MM.1S (cell line): ENCODE measurements at regions not wholly inside any gene's neighbourhood (a gene's known extent, or its start where the extent isn't known, plus 50 kb on each side); places are given as distances from the start of the nearest gene placed in this dataset.

Experiments used
- DNase-seq: peaks from one replicate; pipeline ENCODE4 v3.0.0-alpha.2; 2015
- H2AFZ ChIP-seq: fragments of 300-600 bp; sonication (generic); 2 replicates; pipeline ENCODE4 v1.6.0; 2016; ENCODE audit warnings: antibody characterized with exemption, low read length
- H3F3A ChIP-seq: fragments of 300-600 bp; sonication (generic); 2 replicates; pipeline ENCODE4 v1.6.1; 2016; ENCODE audit warnings: mild to moderate bottlenecking, antibody characterized with exemption, low read length, moderate library complexity, mixed read lengths; ENCODE audit not compliant: insufficient read depth
- H3K27ac ChIP-seq: fragments of 300-600 bp; sonication (generic); 2 replicates; pipeline ENCODE4 v1.5.1; 2016; ENCODE audit warnings: mild to moderate bottlenecking, low read length
- H3K27me3 ChIP-seq: fragments of 300-600 bp; sonication (generic); replicated peaks from 2 replicates; pipeline ENCODE4 v1.6.0; 2016; ENCODE audit warnings: low read length; ENCODE audit not compliant: insufficient read depth
- H3K36me3 ChIP-seq: fragments of 300-600 bp; sonication (generic); replicated peaks from 2 replicates; pipeline ENCODE4 v1.6.1; 2016; ENCODE audit warnings: mild to moderate bottlenecking, low read length, mixed read lengths; ENCODE audit not compliant: insufficient read depth
- H3K4me1 ChIP-seq: fragments of 300-600 bp; sonication (generic); 2 replicates; pipeline ENCODE4 v1.6.1; 2016; ENCODE audit warnings: low read length, mixed read lengths
- H3K4me2 ChIP-seq: fragments of 300-600 bp; sonication (generic); 2 replicates; pipeline ENCODE4 v1.6.0; 2016; ENCODE audit warnings: low read depth, low read length
- H3K4me3 ChIP-seq: fragments of 300-600 bp; sonication (generic); 2 replicates; pipeline ENCODE4 v1.5.1; 2016; ENCODE audit warnings: low read length, mixed read lengths
- H3K79me2 ChIP-seq: fragments of 300-600 bp; sonication (generic); 2 replicates; pipeline ENCODE4 v1.6.1; 2016; ENCODE audit warnings: mixed run types, low read length, mixed read lengths
- H3K9ac ChIP-seq: fragments of 300-600 bp; sonication (generic); 2 replicates; pipeline ENCODE4 v1.6.1; 2016; ENCODE audit warnings: low read length, mixed read lengths
- H3K9me2 ChIP-seq: fragments of 300-600 bp; sonication (generic); replicated peaks from 2 replicates; pipeline ENCODE4 v1.6.1; 2016; ENCODE audit warnings: mild to moderate bottlenecking, low read length, mixed read lengths; ENCODE audit not compliant: insufficient read depth
- H3K9me3 ChIP-seq: fragments of 300-600 bp; sonication (generic); replicated peaks from 2 replicates; pipeline ENCODE4 v1.6.1; 2016; ENCODE audit warnings: mild to moderate bottlenecking, low read length, mixed read lengths; ENCODE audit not compliant: insufficient read depth
- H4K20me1 ChIP-seq: fragments of 300-600 bp; sonication (generic); 2 replicates; pipeline ENCODE4 v1.6.1; 2016; ENCODE audit warnings: mild to moderate bottlenecking, low read length, moderate library complexity, mixed read lengths; ENCODE audit not compliant: insufficient read depth
- CTCF ChIP-seq: fragments of 300-600 bp; sonication (generic); IDR thresholded peaks from 2 replicates; pipeline ENCODE4 v1.5.1; 2016; ENCODE audit warnings: antibody characterized with exemption, low read length, mixed read lengths
- EZH2 ChIP-seq: fragments of 300-600 bp; sonication (generic); optimal IDR thresholded peaks from 2 replicates; pipeline ENCODE3; 2017; ENCODE audit warnings: low read depth, mild to moderate bottlenecking, antibody characterized with exemption, low read length, mixed read lengths
- EZH2phosphoT487 ChIP-seq: fragments of 300-600 bp; sonication (generic); IDR thresholded peaks from 2 replicates; pipeline ENCODE4 v1.6.1; 2018; ENCODE audit warnings: antibody characterized with exemption, low read length

DNA sequence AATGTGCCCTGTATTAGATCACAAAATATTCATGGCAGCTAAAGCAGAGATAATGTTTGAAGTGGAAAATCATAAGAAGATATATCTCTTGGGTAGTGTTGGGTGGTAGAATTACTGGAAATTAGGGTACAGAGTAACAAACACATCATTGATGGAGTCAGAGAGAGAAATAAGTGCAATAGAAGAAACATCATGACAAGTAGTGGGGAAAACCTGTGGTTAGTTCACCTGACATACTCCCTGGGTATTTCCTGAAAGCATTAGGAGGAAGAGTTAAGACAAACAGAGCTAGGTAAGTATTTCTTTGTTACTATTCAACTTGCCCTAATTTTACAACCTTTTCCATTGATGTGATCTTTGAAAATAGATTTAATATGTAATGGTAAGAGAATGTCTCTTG, 691.9 kb upstream of the SOX9 start:
- peaks cover under 1% of the 10 kb centered on the region; the same call in 1 of the 2 replicates for H3F3A ChIP-seq
- DNase-seq: no peak
- H3K9me3 ChIP-seq: no peaks in the 10 kb centered on the region
- no peaks in the 10 kb centered on the region for H3K27me3 ChIP-seq
- no peaks in the 10 kb centered on the region for H3K4me1 ChIP-seq
- no peaks in the 10 kb centered on the region for H3K79me2 ChIP-seq
- TF ChIP-seq CTCF: no peak
- TF ChIP-seq EZH2: no peak
- no peak for TF ChIP-seq EZH2phosphoT487
- no peak overlapping the region for H3K9ac ChIP-seq
- H2AFZ ChIP-seq: no peak overlapping the region
- H3K9me2 ChIP-seq: no peaks in the 10 kb centered on the region
- H3K27ac ChIP-seq: no peak overlapping the region
- H3K4me2 ChIP-seq: no peak overlapping the region
- H4K20me1 ChIP-seq: no peaks in the 10 kb centered on the region
- no peaks in the 10 kb centered on the region for H3K36me3 ChIP-seq
- no peak overlapping the region for H3K4me3 ChIP-seq

- H3K27ac ChIP-seq: no peak overlapping the region
- H3K9me2 ChIP-seq: no peaks in the 10 kb centered on the region
- no peaks in the 10 kb centered on the region for H4K20me1 ChIP-seq
- H3K9ac ChIP-seq: no peak overlapping the region
- no peak overlapping the region for H3K4me3 ChIP-seq
- no peak overlapping the region for H3K4me2 ChIP-seq
- H3K36me3 ChIP-seq: no peaks in the 10 kb centered on the region
- TF ChIP-seq EZH2: no peak
- H3K9me3 ChIP-seq: no peaks in the 10 kb centered on the region
- no peaks in the 10 kb centered on the region for H3K4me1 ChIP-seq
- H2AFZ ChIP-seq: no peak overlapping the region
- no peak for DNase-seq
- no peaks in the 10 kb centered on the region for H3K27me3 ChIP-seq
- H3K79me2 ChIP-seq: no peaks in the 10 kb centered on the region
- H3F3A ChIP-seq: no peaks in the 10 kb centered on the region
These were observed 690.5 kb upstream of the SOX9 start for GRCh38 chr17:71430281-71430680.

- Histone ChIP-seq H3K9me3 (no peaks in the 10 kb centered on the region), H3K27me3 (no peaks in the 10 kb centered on the region), H2AFZ (no peak overlapping the region), H3K4me1 (no peaks in the 10 kb centered on the region), H3K9me2 (no peaks in the 10 kb centered on the region), H3K79me2 (no peaks in the 10 kb centered on the region), H3K4me3 (no peak overlapping the region), H3K4me2 (no peak overlapping the region), H3F3A (no peaks in the 10 kb centered on the region), H4K20me1 (no peaks in the 10 kb centered on the region), H3K27ac (no peak overlapping the region), H3K9ac (no peak overlapping the region), H3K36me3 (no peaks in the 10 kb centered on the region)
- TF ChIP-seq EZH2phosphoT487 (no peak), CTCF (no peak), EZH2 (no peak)
- DNase-seq: no peak
These were observed 689.7 kb upstream of the SOX9 start for GRCh38 chr17:71431146-71431545.

- Histone ChIP-seq H2AFZ (no peak overlapping the region), H3K9ac (no peak overlapping the region), H3K4me2 (no peak overlapping the region)
These were observed 688.2 kb upstream of the SOX9 start for GRCh38 chr17:71432378-71433315.

More at GRCh38 chr17:71432378-71433315, 688.2 kb upstream of the SOX9 start:
- no peak for DNase-seq
- no peaks in the 10 kb centered on the region for H3K36me3 ChIP-seq
- no peaks in the 10 kb centered on the region for H4K20me1 ChIP-seq
- no peaks in the 10 kb centered on the region for H3K27me3 ChIP-seq
- H3K79me2 ChIP-seq: no peaks in the 10 kb centered on the region
- no peak for TF ChIP-seq EZH2
- TF ChIP-seq EZH2phosphoT487: no peak
- TF ChIP-seq CTCF: no peak
- no peak overlapping the region for H3K4me3 ChIP-seq
- no peak overlapping the region for H3K27ac ChIP-seq
- H3F3A ChIP-seq: no peaks in the 10 kb centered on the region
- no peaks in the 10 kb centered on the region for H3K9me2 ChIP-seq
- H3K9me3 ChIP-seq: no peaks in the 10 kb centered on the region
- no peaks in the 10 kb centered on the region for H3K4me1 ChIP-seq
